ENCODE measurements at regions not wholly inside any gene's neighbourhood (a gene's known extent, or its start where the extent isn't known, plus 50 kb on each side); places are given as distances from the start of the nearest gene placed in this dataset.

GRCh38 chr2:120470041-120470965 lies 124.4 kb downstream of the INHBB start:
- TF ChIP-seq, protein P1, sequence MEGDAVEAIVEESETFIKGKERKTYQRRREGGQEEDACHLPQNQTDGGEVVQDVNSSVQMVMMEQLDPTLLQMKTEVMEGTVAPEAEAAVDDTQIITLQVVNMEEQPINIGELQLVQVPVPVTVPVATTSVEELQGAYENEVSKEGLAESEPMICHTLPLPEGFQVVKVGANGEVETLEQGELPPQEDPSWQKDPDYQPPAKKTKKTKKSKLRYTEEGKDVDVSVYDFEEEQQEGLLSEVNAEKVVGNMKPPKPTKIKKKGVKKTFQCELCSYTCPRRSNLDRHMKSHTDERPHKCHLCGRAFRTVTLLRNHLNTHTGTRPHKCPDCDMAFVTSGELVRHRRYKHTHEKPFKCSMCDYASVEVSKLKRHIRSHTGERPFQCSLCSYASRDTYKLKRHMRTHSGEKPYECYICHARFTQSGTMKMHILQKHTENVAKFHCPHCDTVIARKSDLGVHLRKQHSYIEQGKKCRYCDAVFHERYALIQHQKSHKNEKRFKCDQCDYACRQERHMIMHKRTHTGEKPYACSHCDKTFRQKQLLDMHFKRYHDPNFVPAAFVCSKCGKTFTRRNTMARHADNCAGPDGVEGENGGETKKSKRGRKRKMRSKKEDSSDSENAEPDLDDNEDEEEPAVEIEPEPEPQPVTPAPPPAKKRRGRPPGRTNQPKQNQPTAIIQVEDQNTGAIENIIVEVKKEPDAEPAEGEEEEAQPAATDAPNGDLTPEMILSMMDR (IDR thresholded peaks at IDR 0.05): no peak
- Histone ChIP-seq H3K4me1 (ENCODE audit: control insufficient read depth in 1 of 2, insufficient read depth in 1 of 2, low read depth in 1 of 2, low read length in 1 of 2) (no peaks in the 10 kb centered on the region), H3K36me3 (no peaks in the 10 kb centered on the region), H3K4me3 (ENCODE audit: low read depth in 1 of 2, low read length in 1 of 2) (no peak overlapping the region), H3K27me3 (peaks cover 9% of the 10 kb centered on the region), H3K27ac (no peak overlapping the region), H3K9me3 (no peaks in the 10 kb centered on the region)

- Histone ChIP-seq H3K27ac (no peak overlapping the region), H3K9me3 (no peaks in the 10 kb centered on the region), H3K36me3 (no peaks in the 10 kb centered on the region), H3K27me3 (peaks cover under 1% of the 10 kb centered on the region), H3K4me1 (ENCODE audit: control insufficient read depth in 1 of 2, insufficient read depth in 1 of 2, low read depth in 1 of 2, low read length in 1 of 2) (no peaks in the 10 kb centered on the region), H3K4me3 (ENCODE audit: low read depth in 1 of 2, low read length in 1 of 2) (no peak overlapping the region)
- TF ChIP-seq, protein P1 (IDR thresholded peaks at IDR 0.05): no peak
These were observed 125.2 kb downstream of the INHBB start for GRCh38 chr2:120471166-120471565.

DNA sequence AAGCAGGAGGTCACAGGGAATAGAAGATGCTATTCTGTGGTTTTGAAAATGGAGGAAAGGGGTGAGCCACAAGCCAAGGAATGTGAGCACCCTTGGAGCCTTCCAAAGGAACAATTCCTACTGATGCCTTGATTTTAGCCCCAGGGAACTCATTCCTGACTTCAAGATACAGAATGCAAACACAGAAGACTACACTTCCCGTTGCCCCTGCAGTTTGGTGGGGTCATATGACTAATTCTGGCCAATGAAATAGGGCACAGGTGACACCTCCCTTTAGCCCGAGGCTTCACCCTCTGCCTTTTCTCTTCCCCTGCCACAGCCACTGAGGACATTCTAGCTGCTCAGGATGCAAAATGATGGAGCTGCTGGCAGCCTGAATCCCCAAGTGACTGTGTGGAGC lies 126.1 kb downstream of the INHBB start:
- Histone ChIP-seq H3K9me3 (no peaks in the 10 kb centered on the region), H3K27me3 (no peaks in the 10 kb centered on the region), H3K4me3 (ENCODE audit: low read depth in 1 of 2, low read length in 1 of 2) (no peak overlapping the region), H3K4me1 (ENCODE audit: control insufficient read depth in 1 of 2, insufficient read depth in 1 of 2, low read depth in 1 of 2, low read length in 1 of 2) (no peaks in the 10 kb centered on the region), H3K27ac (no peak overlapping the region), H3K36me3 (no peaks in the 10 kb centered on the region)
- TF ChIP-seq, protein P1 (IDR thresholded peaks at IDR 0.05): no peak

GRCh38 chr2:120472891-120473309 lies 127.0 kb downstream of the INHBB start:
- Histone ChIP-seq H3K27ac (no peak overlapping the region), H3K27me3 (no peaks in the 10 kb centered on the region), H3K4me3 (ENCODE audit: low read depth in 1 of 2, low read length in 1 of 2) (no peak overlapping the region), H3K36me3 (no peaks in the 10 kb centered on the region), H3K9me3 (no peaks in the 10 kb centered on the region), H3K4me1 (ENCODE audit: control insufficient read depth in 1 of 2, insufficient read depth in 1 of 2, low read depth in 1 of 2, low read length in 1 of 2) (no peaks in the 10 kb centered on the region)
- TF ChIP-seq, protein P1 (IDR thresholded peaks at IDR 0.05): no peak

- TF ChIP-seq, protein P1 (IDR thresholded peaks at IDR 0.05): no peak
- Histone ChIP-seq H3K9me3 (no peaks in the 10 kb centered on the region), H3K36me3 (no peaks in the 10 kb centered on the region), H3K4me1 (ENCODE audit: control insufficient read depth in 1 of 2, insufficient read depth in 1 of 2, low read depth in 1 of 2, low read length in 1 of 2) (no peaks in the 10 kb centered on the region), H3K27ac (no peak overlapping the region), H3K4me3 (ENCODE audit: low read depth in 1 of 2, low read length in 1 of 2) (no peak overlapping the region), H3K27me3 (no peaks in the 10 kb centered on the region)
These were observed 127.8 kb downstream of the INHBB start for GRCh38 chr2:120473522-120474271.

Data from neutrophil (primary cell).